Activated CD4-positive, alpha-beta memory T cell treated with anti-CD3 and anti-CD28 coated beads, Interleukin-2, amount 10 ng/mL, durations not matched to agents 7 days and 5 days (primary cell): ENCODE measurements at regions not wholly inside any gene's neighbourhood (a gene's known extent, or its start where the extent isn't known, plus 50 kb on each side); places are given as distances from the start of the nearest gene placed in this dataset.
"Not testable (repeated sequence)": the region's sequence is repeated elsewhere in the genome, so short reads cannot be mapped to it uniquely, and the experiment has no call there.

Experiments used
- CTCF ChIA-PET: fragments of 350-600 bp; sonication (Branson Sonifier 250); formaldehyde crosslinking; loops from one replicate; lab custom pipeline; 2021; ENCODE audit warnings: antibody characterized with exemption, inconsistent platforms; lab: Charles Lee
- POLR2A ChIA-PET: fragments of 350-600 bp; sonication (Branson Sonifier 250); formaldehyde crosslinking; loops from one replicate; lab custom pipeline; 2021; ENCODE audit warnings: antibody characterized with exemption; lab: Charles Lee
- DNase-seq: peaks from one replicate; pipeline ENCODE4 v3.0.0-alpha.2; 2020
- H3K27ac Mint-ChIP-seq: one replicate; pipeline ENCODE4 v1.8.0; 2021; ENCODE audit warnings: mild to moderate bottlenecking, mixed read lengths
- H3K27me3 Mint-ChIP-seq: one replicate; pipeline ENCODE4 v1.8.0; 2021; ENCODE audit warnings: mixed read lengths
- H3K36me3 Mint-ChIP-seq: one replicate; pipeline ENCODE4 v1.8.0; 2021; ENCODE audit warnings: low read depth, mixed read lengths
- H3K4me1 Mint-ChIP-seq: one replicate; pipeline ENCODE4 v1.8.0; 2021; ENCODE audit warnings: mixed read lengths
- H3K4me3 Mint-ChIP-seq: one replicate; pipeline ENCODE4 v1.8.0; 2021; ENCODE audit warnings: mild to moderate bottlenecking, mixed read lengths
- H3K9me3 Mint-ChIP-seq: one replicate; pipeline ENCODE4 v1.8.0; 2021; ENCODE audit warnings: mixed read lengths

- ChIA-PET POLR2A (no interaction called here), CTCF (no interaction called here)
- Mint-ChIP-seq H3K27me3 (peaks cover 10% of the 10 kb centered on the region), H3K4me3 (no peak overlapping the region), H3K9me3 (peaks cover 2% of the 10 kb centered on the region), H3K27ac (no peak overlapping the region), H3K36me3 (no peaks in the 10 kb centered on the region), H3K4me1 (no peaks in the 10 kb centered on the region)
- no peak for DNase-seq
Measured at GRCh38 chr1:147409886-147410285, 131.4 kb upstream of the BCL9 start.

- POLR2A ChIA-PET = no interaction called here
- Mint-ChIP-seq H3K36me3 (no peaks in the 10 kb centered on the region), H3K9me3 (peaks cover 2% of the 10 kb centered on the region), H3K27me3 (peaks cover 15% of the 10 kb centered on the region), H3K4me1 (no peaks in the 10 kb centered on the region), H3K4me3 (no peak overlapping the region), H3K27ac (no peak overlapping the region)
- DNase-seq = no peak
- CTCF ChIA-PET = no interaction called here
Measured at GRCh38 chr1:147413110-147413605, 128.1 kb upstream of the BCL9 start.

- peaks cover 15% of the 10 kb centered on the region for H3K27me3 Mint-ChIP-seq
- no peaks in the 10 kb centered on the region for H3K9me3 Mint-ChIP-seq
- ChIA-PET CTCF (no interaction called here), POLR2A (no interaction called here)
- DNase-seq = no peak
- no peak overlapping the region for H3K4me3 Mint-ChIP-seq
- no peaks in the 10 kb centered on the region for H3K36me3 Mint-ChIP-seq
- H3K4me1 Mint-ChIP-seq = no peaks in the 10 kb centered on the region
- H3K27ac Mint-ChIP-seq = no peak overlapping the region
Measured at GRCh38 chr1:147414505-147415163, 126.7 kb upstream of the BCL9 start.

- DNase-seq = no peak
- Mint-ChIP-seq H3K4me1 (no peaks in the 10 kb centered on the region), H3K9me3 (no peaks in the 10 kb centered on the region), H3K4me3 (no peak overlapping the region), H3K27me3 (peaks cover 13% of the 10 kb centered on the region), H3K36me3 (no peaks in the 10 kb centered on the region), H3K27ac (no peak overlapping the region)
- ChIA-PET CTCF (no interaction called here), POLR2A (no interaction called here)
Measured at GRCh38 chr1:147417024-147417423, 124.3 kb upstream of the BCL9 start.

- CTCF ChIA-PET, H3K9me3 Mint-ChIP-seq, POLR2A ChIA-PET, DNase-seq, H3K27ac Mint-ChIP-seq, H3K4me3 Mint-ChIP-seq, H3K27me3 Mint-ChIP-seq, H3K36me3 Mint-ChIP-seq, H3K4me1 Mint-ChIP-seq: not testable (repeated sequence)
Measured at GRCh38 chr1:147423100-147423827, 118.0 kb upstream of the BCL9 start.

- no peaks in the 10 kb centered on the region for H3K36me3 Mint-ChIP-seq
- H3K9me3 Mint-ChIP-seq = no peaks in the 10 kb centered on the region
- no peak overlapping the region for H3K4me3 Mint-ChIP-seq
- no peaks in the 10 kb centered on the region for H3K4me1 Mint-ChIP-seq
- DNase-seq = no peak
- H3K27me3 Mint-ChIP-seq = peaks cover 3% of the 10 kb centered on the region
- H3K27ac Mint-ChIP-seq = no peak overlapping the region
- ChIA-PET CTCF (no interaction called here), POLR2A (no interaction called here)
Measured at GRCh38 chr1:147434921-147435320, 106.4 kb upstream of the BCL9 start.

GRCh38 chr1:147444381-147444780 is 96.9 kb upstream of the BCL9 start:
- no peak overlapping the region for H3K27ac Mint-ChIP-seq
- no peaks in the 10 kb centered on the region for H3K36me3 Mint-ChIP-seq
- no peaks in the 10 kb centered on the region for H3K4me1 Mint-ChIP-seq
- H3K27me3 Mint-ChIP-seq = peaks cover 2% of the 10 kb centered on the region
- no peak overlapping the region for H3K4me3 Mint-ChIP-seq
- DNase-seq = no peak
- POLR2A ChIA-PET = no interaction called here
- CTCF ChIA-PET = no interaction called here
- peaks cover 23% of the 10 kb centered on the region for H3K9me3 Mint-ChIP-seq

- H3K36me3 Mint-ChIP-seq = no peaks in the 10 kb centered on the region
- H3K4me1 Mint-ChIP-seq = no peaks in the 10 kb centered on the region
- no peak overlapping the region for H3K27ac Mint-ChIP-seq
- no peak for DNase-seq
- peaks cover 4% of the 10 kb centered on the region for H3K27me3 Mint-ChIP-seq
- ChIA-PET CTCF (no interaction called here), POLR2A (no interaction called here)
- H3K4me3 Mint-ChIP-seq = no peak overlapping the region
- H3K9me3 Mint-ChIP-seq = peaks cover 3% of the 10 kb centered on the region
Measured at GRCh38 chr1:147451628-147452027, 89.7 kb upstream of the BCL9 start.

- no peaks in the 10 kb centered on the region for H3K4me1 Mint-ChIP-seq
- no peak overlapping the region for H3K27ac Mint-ChIP-seq
- H3K36me3 Mint-ChIP-seq = no peaks in the 10 kb centered on the region
- POLR2A ChIA-PET = no interaction called here
- no peak overlapping the region for H3K4me3 Mint-ChIP-seq
- H3K27me3 Mint-ChIP-seq = peaks cover 4% of the 10 kb centered on the region
- DNase-seq = no peak
- CTCF ChIA-PET = no interaction called here
- H3K9me3 Mint-ChIP-seq = no peaks in the 10 kb centered on the region
Measured at GRCh38 chr1:147452809-147453208, 88.5 kb upstream of the BCL9 start.

GRCh38 chr1:147463022-147463421 is 78.3 kb upstream of the BCL9 start:
- POLR2A ChIA-PET = no interaction called here
- Mint-ChIP-seq H3K9me3 (peaks cover 12% of the 10 kb centered on the region), H3K36me3 (no peaks in the 10 kb centered on the region), H3K27ac (no peak overlapping the region), H3K4me1 (no peaks in the 10 kb centered on the region), H3K4me3 (no peak overlapping the region), H3K27me3 (peaks cover 56% of the 10 kb centered on the region)
- no peak for DNase-seq
- CTCF ChIA-PET = no interaction called here

GRCh38 chr1:147466543-147466942 is 74.8 kb upstream of the BCL9 start:
- CTCF ChIA-PET = no interaction called here
- POLR2A ChIA-PET = no interaction called here
- no peaks in the 10 kb centered on the region for H3K4me1 Mint-ChIP-seq
- H3K4me3 Mint-ChIP-seq = no peak overlapping the region
- H3K36me3 Mint-ChIP-seq = no peaks in the 10 kb centered on the region
- H3K27me3 Mint-ChIP-seq = peaks cover 47% of the 10 kb centered on the region
- H3K9me3 Mint-ChIP-seq = peaks cover 12% of the 10 kb centered on the region
- no peak overlapping the region for H3K27ac Mint-ChIP-seq
- no peak for DNase-seq

- peaks cover 12% of the 10 kb centered on the region for H3K9me3 Mint-ChIP-seq
- CTCF ChIA-PET = no interaction called here
- DNase-seq = no peak
- H3K27ac Mint-ChIP-seq = no peak overlapping the region
- no peak overlapping the region for H3K4me3 Mint-ChIP-seq
- POLR2A ChIA-PET = no interaction called here
- no peaks in the 10 kb centered on the region for H3K36me3 Mint-ChIP-seq
- H3K4me1 Mint-ChIP-seq = no peaks in the 10 kb centered on the region
- H3K27me3 Mint-ChIP-seq = peaks cover 26% of the 10 kb centered on the region
Measured at GRCh38 chr1:147470079-147470478, 71.2 kb upstream of the BCL9 start.

- Mint-ChIP-seq H3K4me1 (no peaks in the 10 kb centered on the region), H3K27ac (no peak overlapping the region), H3K9me3 (no peaks in the 10 kb centered on the region), H3K36me3 (no peaks in the 10 kb centered on the region), H3K27me3 (peaks cover 8% of the 10 kb centered on the region), H3K4me3 (no peak overlapping the region)
- DNase-seq = no peak
- ChIA-PET POLR2A (no interaction called here), CTCF (interaction anchor here (0.6 kb wide), 1 partner anchor 15 kb away, joined by 3 read pairs; no protein-coding TSS in a partner anchor)
Measured at GRCh38 chr1:147472489-147472888, 68.8 kb upstream of the BCL9 start.
